Stimulated activated CD8-positive, alpha-beta memory T cell treated with anti-CD3 and anti-CD28 coated beads, Interleukin-4, amount 100 ng/mL, for 24 hours (primary cell): ENCODE measurements at regions not wholly inside any gene's neighbourhood (a gene's known extent, or its start where the extent isn't known, plus 50 kb on each side); places are given as distances from the start of the nearest gene placed in this dataset.

Source experiments
- DNase-seq: peaks from one replicate; pipeline ENCODE4 v3.0.0-alpha.2; 2020; ENCODE audit warnings: low read depth

DNA sequence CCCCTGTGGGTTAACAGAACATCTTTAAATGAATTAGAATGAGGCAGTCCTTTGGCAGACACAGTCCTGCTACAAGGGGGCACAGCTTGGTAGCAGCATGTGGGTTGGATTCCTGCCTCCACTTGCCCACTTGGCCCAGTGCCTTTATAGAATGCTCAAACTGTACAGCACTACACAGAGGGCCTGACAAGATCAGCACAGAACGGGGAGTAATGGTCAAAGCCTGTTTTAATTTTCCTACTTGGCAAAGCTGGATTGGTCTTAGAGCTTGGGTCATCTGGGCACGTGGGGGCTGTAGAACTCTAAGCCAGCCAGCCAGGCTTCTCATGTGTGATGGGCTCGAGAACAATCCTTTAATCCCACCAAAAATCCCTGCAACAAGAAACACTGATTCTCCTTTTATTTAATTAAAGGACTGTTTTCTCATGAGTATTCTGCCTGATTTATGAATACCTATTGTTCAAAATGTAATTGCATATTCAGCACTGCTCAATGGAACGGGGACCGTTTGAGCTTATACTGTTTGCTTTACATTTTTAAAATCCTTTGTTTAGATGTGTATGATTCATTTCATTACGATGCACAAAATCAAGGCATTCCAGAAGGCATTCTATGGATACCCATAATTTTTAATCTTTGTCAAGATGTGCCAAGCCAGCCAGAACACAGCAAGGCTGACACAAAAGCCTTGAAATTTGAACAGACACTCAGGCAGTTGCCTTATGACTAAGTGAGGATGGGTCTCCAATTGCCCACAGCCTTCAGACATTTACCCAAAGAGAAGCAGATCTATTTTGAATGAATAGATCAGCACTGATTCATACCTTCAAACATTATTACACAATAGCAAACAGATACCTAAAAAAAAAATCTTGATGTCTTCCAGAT lies 249.3 kb upstream of the TGFBR2 start:
- DNase-seq = no peak

DNA sequence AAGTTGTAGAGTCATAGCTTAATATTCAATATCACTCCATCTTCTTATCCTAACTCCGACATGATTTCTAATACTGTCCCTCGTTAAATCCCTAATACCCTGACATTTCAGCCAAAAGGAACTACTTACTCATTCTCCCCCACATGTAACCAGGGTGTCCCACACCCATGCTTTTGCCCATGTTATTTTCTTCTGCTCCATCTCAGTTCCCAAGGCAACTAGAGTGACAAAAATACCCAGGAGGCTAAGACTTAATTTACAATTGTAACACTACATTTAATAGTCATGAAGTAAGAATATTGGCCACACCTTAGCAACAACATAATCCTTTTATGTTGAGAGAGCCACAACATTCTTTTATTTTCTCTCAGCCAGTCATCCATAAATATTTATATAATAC lies 248.5 kb upstream of the TGFBR2 start:
- DNase-seq = no peak

DNA sequence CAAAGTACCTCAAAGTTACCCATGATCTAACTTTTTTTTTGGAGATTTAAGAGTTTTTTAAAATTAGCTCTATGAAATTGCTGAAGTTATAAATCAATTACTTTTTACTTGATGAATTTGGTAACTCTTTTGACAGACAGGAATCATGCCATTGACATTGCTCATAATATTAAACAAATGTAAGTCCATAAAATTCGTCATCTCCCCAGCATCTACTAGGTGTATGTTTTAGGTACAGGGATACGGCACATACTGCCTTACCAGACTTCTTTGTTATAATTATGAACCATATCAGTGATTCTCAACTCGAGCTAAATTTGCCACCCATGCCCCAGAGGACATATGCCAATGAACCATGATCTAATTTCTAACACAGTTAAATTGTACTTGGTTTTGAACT lies 247.5 kb upstream of the TGFBR2 start:
- DNase-seq = no peak

DNA sequence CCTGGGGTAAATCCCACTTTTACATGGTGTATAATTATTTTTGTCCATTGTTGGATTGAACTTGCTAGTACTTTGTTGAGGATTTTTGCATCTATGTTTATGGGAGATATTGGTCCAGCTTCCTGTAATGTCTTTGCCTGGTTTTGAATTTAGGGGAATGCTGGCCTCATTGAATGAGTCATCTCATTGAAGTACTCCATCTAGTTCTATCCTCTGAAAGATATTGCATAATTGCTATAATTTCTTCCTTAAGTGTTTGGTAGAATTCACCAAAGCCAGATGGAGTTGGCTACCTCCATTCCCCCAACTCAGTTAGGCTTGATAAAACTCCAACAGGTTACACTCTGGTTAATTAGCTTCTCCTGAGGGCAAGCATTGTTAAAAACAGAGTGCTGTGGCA lies 237.4 kb upstream of the TGFBR2 start:
- DNase-seq = no peak

DNA sequence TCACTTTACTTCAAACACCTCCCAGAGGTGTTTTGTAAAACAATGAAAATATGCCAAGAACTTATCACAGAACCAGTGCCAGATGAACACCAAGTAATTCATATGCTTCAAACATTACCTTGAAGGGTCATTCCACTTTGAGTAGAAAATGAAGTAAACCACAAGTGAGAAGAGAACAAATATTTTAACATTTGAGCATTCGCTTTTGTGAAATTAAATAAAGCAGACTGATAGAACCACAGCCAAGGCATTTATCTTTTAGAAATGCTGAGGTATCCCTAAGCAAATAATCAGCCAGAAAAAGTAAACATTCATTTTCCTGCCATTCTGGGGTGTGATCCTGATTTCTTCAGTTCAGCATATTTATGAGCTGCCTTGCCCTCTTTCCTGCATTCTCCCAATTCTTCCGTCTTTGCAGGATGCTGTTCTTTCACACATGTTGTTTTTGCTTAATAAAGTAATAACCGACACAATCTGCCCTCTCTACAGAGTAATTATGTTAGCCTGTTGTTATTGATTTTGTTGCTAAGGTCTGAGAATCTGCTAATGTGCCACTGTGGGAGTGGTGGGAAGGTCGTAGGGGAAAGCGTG lies 235.6 kb upstream of the TGFBR2 start:
- DNase-seq = no peak

DNA sequence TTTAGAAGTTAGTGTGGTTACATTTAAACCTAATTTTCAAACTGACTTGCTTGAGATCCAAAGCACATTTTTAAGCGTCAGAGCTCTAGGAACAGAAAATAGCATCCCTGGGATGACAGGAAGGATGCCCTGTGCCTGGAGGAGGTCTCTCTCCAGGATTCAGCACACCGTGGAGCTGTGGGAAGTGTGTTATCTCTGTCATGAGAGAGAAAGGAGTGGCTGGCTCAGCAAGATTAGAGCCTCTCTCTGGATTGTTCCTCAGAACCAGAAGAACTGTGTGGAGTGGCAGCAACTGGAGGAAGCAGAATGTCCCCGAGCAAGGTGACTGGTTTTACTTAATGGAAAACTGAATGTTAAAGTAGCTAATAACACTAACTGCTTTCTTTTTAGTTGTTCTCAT lies 233.6 kb upstream of the TGFBR2 start:
- no peak for DNase-seq

DNA sequence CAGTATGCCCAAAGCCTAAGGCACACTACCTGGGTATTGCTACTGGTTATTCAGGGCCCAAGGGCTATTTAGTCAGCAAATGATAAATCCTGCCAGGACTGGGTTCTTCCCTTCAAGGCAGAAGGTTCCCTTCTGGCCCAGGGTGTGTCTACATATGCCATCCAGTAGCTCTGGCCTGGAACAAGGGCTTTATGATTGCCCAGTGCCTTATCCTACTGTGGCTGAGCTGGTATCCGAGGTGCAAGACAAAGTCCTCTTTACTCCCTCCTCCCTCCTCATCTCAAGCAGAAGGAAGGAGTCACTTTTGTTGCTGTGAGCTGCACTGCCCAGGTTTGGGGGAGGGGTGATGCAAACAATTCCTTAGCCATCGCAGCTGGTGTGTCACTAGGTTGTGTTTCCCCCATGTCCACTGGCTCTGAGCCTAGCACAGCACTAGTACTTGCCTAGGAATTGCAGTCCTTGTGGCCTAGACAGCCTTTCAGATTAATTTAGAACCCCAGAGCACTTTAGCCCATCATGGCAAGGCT lies 221.8 kb upstream of the TGFBR2 start:
- DNase-seq = no peak

DNA sequence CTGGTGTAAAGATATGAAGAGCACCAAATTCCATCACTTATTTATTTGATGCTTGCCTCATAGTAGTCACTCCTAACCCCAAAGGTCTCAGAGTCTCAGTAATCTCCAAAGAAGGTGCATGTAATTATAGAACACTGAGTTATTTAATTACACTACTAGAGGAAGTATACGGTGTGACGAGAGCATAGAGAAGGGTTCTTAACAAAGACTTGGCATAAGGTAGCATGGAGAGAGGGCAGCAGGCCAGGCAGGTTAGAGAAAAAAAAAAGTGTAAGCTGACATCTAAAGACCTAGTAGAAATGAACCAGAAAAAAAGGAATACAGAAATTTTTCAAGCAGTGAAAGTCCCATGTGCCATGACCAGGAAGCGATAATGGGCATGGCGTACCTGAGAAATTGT lies 213.3 kb upstream of the TGFBR2 start:
- DNase-seq = no peak

DNA sequence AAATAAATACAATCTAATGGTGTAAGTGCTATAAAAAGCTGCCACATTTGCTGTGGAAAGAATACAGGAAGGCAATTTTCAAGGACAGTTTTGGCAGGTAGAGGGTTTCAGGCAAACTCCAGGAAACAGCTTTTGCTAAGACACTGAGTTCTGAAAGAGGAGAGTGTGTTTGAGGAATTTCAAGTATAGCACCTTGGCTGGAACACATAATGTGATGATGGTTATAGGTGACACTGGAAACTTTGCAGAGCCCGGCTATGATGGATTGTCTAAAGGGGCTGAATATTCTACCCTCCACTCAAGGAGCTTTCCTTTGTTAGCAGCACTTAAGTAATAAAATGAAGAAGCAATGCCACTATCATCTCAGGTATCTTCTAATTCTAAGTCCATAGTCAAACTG lies 209.4 kb upstream of the TGFBR2 start:
- no peak for DNase-seq

DNA sequence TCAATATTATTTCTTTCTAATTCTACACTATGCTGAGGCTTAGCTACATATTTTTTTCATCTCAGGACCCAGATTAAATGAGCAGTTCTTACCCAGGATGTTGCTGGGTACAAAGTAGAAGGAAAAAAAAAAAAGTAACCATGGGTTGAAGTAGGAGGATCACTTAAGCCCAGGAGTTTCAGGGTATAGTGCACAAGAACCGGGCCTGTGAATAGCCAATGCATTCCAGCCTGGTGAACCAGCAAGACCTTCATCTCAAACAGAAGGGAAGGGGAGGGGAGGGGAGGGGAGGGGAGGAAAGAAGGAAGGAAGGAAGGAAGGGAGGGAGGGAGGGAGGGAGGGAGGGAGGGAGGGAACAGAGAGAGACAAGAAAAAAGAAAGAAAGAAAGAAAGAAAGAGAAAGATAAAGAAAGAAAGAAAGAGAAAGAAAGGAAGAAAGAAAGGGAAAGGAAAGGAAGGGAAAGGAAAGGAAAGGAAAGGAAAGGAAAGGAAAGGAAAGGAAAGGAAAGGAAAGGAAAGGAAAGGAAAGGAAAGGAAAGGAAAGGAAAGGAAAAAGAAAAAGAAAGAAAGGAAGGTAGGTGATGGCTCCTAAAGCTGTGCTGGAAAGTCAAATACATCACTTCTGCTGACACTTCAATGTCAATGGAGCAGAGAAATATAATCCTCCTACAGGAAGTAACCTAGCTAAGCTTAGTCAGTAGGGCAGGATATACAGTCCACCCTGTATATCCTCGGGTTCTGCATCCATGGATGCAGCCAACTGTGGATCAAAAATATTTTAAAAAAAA lies 206.8 kb upstream of the TGFBR2 start:
- DNase-seq = no peak

DNA sequence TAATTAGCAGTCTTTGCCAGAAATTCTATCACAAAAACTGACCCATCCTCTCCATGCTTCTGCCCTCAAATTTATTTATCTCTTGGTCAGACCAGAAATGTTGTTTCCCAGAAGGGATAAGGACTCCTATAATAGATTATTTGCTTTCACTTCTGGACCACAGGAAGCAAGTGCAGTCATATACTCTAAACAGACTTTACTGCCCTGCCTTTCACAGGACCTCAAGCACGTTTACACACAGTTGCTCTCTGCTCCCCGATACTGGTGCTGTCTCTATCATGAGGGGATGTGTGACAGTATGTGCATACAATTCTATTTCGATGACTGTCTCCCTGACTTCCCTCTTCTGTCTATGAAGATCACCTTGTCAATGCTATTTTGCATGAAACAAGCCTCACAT lies 205.5 kb upstream of the TGFBR2 start:
- DNase-seq = no peak

DNA sequence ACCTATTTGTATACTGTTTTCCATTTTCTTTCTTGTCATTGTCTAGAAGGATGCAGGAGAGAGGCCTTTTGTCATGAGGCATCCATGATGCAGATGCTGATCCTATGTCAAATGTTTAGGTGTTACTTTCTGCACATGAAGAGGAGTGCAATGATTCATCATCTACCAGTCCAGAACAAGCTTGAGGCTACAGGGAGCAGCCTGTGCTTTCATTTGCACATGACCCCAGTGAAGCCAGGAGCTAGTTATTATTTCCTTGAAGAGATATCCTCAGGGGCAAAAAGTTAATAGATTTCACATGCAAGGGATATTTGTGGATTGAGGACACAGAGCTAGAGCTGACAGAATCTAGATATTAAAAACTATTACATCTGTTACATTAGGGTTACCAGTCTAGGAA lies 204.4 kb upstream of the TGFBR2 start:
- DNase-seq = no peak

DNA sequence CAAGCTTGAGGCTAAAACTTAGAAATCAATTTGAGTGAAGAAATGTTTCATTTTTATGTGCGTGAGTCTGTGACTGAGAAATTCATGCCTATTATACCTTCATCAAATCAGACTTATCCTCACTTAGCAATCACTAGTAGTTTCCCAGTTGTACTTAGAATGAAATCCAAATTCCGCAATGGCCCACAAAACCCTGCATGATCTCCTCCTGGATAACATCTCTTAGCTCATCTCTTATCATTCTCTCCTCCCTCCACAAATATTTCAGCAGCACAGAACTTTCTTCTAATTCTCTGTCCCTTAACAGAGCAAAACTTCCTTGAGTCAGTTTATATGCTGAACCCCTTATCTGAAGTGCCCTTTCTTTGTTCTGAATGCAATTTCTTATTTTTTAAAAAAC lies 198.8 kb upstream of the TGFBR2 start:
- no peak for DNase-seq

DNA sequence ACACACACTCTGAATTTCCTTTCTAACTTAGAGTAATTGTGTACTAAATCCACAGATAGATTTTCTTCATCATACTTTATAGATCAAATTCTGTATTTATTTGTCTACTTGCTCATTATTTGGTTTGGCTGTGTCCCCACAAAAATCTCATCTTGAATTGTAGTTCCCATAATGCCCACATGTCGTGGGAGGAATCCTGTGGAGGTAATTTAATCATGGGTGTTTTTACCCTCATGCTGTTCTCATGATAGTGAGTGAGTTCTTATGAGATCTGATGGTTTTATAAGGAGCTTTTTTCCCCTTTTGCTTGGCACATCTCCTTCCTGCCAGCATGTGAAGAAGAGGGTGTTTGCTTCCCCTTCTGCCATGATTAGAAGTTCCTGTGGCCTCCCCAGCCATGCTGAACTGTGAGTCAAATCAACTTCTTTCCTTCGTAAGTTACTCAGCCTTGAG lies 198.3 kb upstream of the TGFBR2 start:
- DNase-seq = no peak

DNA sequence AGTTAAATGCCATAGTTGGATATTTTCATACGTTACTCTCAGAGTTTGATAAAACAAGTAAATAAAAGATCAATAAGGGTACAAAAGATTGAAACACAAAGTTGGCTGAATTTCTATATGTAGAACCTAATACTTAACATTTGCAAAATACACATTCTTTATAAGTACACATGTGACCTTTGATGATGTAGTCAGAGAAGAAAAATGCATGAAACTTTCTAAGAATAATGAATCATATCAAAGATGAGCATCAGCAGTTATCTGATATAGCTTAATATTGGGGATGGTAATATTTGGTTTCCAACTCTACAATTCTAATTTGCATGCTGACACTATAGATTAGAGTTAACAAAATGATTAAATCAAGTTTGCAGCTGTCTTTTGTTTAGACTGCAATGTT lies 188.0 kb upstream of the TGFBR2 start:
- no peak for DNase-seq

DNA sequence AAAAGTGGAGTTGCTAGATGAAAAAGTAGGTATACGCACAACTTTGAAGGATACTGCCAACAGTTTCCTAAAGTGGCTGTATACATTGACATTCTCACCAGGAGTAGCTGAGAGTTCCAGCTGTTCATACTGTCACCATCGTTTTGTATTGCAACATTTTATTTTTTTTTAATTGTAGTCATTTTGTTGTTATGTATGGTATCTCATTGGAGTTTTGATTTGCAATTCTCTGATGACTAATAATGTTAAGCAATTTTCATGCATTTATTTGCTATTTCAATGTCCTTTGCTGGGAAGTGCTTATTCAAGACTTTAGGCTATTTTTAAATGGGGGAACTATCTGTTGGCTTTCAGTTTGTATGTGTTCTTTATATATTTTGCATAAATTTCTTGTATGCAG lies 185.1 kb upstream of the TGFBR2 start:
- DNase-seq = no peak

DNA sequence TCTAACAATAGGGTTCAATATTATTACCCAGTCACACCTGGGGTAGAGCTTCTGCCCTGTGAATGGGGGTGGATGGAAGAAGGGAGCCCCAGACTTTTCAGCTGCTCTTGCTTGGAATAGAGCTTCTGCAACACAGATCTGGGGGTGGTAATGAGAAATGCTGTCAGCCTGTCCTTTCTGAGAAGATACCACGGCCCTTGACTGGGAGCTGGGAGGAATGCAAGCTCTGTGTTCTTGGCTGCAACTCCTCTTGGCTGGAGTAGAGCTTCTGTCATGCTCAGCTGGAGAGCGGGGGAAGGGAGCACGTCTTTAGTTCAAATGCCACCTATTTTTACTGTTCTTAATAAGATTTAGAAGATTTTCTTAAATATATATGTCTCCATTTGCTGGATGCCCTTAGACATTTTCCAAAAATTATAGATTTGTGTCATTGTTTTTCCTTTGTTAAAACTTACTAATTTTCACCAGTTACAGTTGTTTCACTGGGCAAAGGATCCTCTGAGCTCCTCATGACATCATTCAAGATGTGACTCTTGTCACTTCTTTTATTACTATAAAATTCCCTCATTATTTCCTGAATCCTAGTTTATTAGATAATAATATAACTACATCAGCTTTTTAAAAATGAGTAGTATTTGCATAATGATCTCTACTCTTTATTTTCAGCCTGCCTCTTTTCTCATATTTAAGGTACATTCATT lies 180.0 kb upstream of the TGFBR2 start:
- DNase-seq = no peak

DNA sequence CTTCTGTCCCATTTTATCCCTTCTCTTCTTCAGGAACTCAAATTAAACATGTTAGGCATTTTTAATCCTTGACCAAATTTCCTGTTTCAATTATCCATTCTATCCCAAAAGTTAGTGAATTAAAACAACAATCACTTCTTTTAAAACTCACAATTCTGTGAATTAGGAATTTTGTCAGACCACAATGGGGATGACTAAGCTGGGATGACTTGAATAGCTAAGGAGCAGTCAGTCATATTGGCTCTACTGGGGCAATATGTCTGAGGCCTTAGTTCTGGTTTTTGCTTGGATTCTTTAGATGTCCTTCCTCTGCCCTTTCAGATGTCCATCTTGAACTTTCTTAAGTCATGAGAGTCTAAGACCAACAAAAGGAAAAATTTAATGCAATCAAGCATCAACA lies 178.2 kb upstream of the TGFBR2 start:
- DNase-seq = no peak

DNA sequence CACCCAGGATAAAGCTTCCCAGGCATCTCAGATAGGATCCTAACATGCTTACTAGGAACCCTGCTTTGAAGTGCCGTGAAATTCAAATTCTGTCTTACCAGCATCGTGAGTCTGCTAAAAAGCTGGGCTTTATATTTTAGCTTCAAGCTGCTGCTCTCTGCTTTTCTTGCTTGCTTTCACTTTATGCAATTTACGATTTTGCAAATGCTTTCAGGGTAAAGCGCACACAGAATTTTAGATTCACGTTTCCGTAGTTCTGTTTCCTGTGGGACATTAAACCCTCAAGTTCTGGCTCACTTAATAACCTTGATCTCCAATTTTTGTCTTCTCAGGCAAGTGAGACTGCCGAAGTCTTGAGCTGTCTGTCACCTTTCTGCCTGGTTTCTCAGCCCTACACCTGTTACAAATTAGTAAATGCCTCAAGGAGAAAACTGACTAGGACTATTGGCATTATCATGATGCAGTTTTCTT lies 170.5 kb upstream of the TGFBR2 start:
- DNase-seq = no peak

DNA sequence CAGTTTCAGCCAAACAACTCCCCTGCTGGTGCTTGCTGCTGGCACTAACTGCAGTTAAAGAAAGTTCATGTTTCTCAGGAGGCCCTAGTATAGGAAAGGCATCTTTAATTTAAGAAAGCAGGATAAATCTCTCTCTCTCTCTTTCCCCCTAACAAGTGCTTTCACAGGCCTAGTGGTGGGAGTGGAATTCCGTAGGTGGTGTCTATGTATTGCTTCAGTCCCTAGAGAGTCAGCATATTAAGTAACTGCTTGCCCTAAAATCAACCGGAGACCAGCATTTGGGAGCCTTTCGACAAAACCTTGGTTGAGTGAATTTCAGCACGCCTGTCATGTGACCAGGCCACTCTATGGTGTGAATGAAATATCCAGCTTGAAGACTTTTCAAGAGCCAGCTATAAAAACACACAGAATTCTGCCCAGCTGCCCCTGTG lies 169.2 kb upstream of the TGFBR2 start:
- DNase-seq = no peak

DNA sequence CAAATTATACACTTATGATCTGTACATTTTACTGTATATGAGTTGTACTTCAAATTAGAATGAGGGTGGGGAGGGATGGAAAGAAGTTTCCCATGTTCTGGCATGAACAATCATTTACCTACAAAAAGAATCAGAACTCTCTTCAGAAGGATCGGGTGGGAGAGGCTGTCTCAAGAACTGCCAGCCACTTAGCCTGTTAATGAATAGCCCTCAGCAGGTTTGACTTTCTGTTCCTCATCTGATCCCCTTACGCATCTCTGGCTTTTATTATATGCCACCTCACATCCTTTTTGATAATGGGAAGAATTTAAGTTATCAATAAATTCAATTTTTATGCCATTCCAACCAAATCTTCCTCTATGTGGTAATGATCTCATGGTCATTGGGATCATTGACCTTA lies 168.3 kb upstream of the TGFBR2 start:
- DNase-seq = no peak

DNA sequence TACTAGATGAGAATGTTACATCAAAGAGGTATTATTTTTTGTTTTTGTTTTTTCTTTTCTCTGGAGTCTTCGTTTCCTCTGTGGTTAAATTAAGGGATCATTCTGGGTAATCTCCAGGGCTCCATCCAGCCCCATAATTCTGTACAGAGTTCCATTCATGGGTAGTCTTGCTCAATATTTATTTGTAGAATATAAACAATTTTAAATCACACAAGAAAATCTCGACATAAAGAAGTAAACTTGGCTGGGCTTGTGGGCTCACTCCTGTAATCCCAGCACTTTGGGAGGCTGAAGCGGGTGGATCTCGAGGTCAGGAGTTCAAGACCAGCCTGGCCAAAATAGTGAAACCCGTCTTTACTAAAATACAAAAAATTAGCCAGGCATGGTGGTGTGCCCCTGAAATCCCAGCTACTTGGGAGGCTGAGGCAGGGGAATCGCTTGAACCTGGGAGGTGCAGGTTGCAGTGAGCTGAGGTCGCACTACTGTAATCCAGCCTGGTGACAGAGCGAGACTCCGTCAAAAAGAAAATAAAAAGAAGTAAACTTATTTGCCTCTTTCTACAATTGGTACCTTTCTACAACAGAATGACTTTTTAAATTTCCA lies 166.8 kb upstream of the TGFBR2 start:
- DNase-seq = no peak
